ENCODE measurements at regions not wholly inside any gene's neighbourhood (a gene's known extent, or its start where the extent isn't known, plus 50 kb on each side); places are given as distances from the start of the nearest gene placed in this dataset.

DNA sequence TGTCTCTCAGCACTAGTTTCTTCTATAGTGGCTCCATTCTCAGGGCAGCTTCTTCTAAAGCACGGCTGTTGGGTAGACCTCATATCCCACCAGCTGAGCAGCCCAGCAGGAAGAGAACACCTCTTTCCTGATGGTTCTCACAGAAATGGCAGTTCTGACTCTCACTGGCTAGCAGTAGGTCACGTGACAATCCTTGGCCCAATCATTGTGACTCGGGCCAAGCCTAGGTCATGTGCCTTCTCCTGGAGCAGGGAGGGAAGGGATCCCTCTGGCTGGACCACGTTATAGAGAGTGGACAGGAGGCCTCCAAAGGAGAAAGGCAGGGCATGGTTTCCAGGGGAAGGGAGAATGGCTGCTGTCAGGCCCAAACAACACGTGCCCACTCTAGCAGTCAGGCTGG lies 149.1 kb downstream of the AACS start:
- ATAC-seq (no peak), DNase-seq (no peak)
- Mint-ChIP-seq H3K4me1 (no peaks in the 10 kb centered on the region), H3K27ac (no peak overlapping the region), H3K4me3 (no peak overlapping the region), H3K27me3 (peaks cover 11% of the 10 kb centered on the region), H3K9me3 (no peaks in the 10 kb centered on the region), H3K36me3 (ENCODE audit: low read depth) (no peaks in the 10 kb centered on the region)

DNA sequence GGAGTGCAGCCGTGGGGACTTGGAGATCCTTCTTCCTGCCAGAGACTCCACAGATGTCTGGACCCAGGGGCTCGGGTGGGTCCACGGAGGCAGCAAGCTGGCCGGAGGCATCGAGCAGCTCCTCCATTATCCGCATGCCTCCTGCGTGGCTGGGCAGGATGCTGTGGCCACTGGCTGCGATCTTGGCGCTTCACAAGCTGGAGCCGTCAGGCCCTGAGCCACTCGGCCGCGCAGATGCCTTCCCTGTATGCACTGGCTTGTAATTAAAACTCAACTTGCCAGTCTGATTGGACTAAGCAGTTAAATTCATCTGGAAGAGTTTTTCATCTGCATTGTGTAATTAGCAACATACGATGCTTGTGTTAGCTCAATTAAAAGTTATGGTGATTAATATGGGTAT lies 151.5 kb downstream of the AACS start:
- no peaks in the 10 kb centered on the region for H3K36me3 Mint-ChIP-seq (ENCODE audit: low read depth)
- H3K9me3 Mint-ChIP-seq: no peaks in the 10 kb centered on the region
- peaks cover 3% of the 10 kb centered on the region for H3K4me1 Mint-ChIP-seq
- DNase-seq (no peak), ATAC-seq (no peak)
- H3K27me3 Mint-ChIP-seq: peaks cover 11% of the 10 kb centered on the region
- H3K4me3 Mint-ChIP-seq: no peak overlapping the region
- H3K27ac Mint-ChIP-seq: no peak overlapping the region

DNA sequence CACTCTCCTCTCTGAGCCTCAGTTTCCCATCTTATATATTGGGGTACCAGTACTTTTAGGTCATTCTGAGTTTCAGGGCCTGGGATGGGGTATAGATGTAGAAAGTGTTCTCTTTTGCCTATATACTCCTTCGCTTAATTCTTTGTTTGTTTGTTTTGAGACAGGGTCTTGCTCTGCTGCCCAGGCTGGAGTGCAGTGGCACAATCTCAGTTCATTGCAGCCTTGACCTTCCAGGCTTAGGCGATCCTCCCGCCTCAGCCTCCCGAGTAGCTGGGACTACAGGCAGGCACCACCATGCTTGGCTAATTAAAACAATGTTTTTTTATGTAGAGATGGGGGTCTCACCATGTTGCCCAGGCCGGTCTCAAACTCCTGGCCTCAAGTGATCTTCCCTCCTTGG lies 152.1 kb downstream of the AACS start:
- Mint-ChIP-seq H3K27ac (no peak overlapping the region), H3K9me3 (no peaks in the 10 kb centered on the region), H3K4me1 (peaks cover 3% of the 10 kb centered on the region), H3K36me3 (ENCODE audit: low read depth) (no peaks in the 10 kb centered on the region), H3K4me3 (no peak overlapping the region), H3K27me3 (peaks cover 11% of the 10 kb centered on the region)
- DNase-seq: no peak
- ATAC-seq: no peak

DNA sequence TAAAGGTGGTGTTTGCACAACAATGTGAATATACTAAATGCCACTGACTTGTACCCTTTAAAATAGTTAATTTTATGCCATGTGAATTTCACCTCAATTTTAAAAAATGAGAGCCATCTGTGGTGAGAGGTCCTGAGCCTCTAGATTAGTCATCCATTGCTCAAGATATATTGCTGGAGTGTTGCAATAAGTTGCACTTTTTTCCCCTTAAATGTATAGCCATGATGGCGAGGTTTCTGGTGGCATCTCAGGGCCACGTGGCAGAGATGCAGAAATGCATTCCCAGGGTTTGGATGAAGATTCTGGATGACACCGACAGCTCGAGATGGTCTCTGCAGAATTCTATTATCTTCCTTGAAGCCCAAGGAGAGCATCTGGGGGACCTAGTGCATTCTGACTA lies 153.7 kb downstream of the AACS start:
- Mint-ChIP-seq H3K4me3 (no peak overlapping the region), H3K9me3 (no peaks in the 10 kb centered on the region), H3K4me1 (peaks cover 3% of the 10 kb centered on the region), H3K27ac (no peak overlapping the region), H3K27me3 (peaks cover 21% of the 10 kb centered on the region), H3K36me3 (ENCODE audit: low read depth) (no peaks in the 10 kb centered on the region)
- no peak for ATAC-seq
- DNase-seq: no peak

DNA sequence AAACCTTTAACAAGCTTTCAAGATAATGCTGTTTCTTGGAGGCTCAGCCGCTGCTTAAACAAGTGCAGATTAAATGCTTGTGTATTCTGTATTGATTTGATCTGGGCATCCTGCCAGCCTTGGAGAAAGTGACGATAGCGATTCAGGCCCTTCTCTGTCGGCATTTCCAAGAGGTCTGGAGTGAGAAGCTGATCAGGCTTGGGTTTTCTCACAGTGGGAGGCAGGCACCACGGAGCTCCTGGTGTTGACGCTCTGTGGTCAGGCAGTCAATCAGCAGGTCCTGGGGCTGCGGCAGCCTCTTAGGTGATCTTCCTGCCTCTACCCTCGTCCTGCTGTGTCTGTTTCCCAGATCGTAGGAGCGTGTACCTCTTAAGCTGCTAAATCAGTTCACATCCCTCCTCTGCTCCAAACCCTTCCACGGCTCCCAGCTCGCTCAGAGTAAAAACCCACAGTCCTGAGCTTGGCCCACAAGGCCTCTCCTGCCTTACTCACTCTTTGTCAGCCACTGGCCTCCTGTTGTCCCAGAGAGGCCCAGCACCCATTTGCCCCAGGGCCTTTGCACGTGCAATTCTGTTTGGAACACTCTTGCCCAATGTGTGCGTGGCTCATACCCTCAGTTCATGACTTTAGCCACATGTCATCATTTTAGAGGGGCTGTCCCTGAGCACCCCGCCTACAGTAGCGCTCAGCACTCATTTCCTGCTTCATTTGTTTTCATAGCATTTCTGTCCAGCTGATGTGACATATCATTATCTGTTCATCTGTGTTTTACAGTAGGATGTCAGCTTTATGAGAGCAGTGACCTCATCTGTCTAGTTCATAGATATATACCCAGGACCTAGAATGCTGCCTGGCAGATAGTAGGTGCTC lies 155.4 kb downstream of the AACS start:
- H3K4me1 Mint-ChIP-seq: peaks cover 3% of the 10 kb centered on the region
- H3K4me3 Mint-ChIP-seq: no peak overlapping the region
- no peaks in the 10 kb centered on the region for H3K36me3 Mint-ChIP-seq (ENCODE audit: low read depth)
- ATAC-seq (peak; percentile 49), DNase-seq (no peak)
- H3K27ac Mint-ChIP-seq: no peak overlapping the region
- H3K9me3 Mint-ChIP-seq: no peaks in the 10 kb centered on the region
- H3K27me3 Mint-ChIP-seq: peaks cover 21% of the 10 kb centered on the region

DNA sequence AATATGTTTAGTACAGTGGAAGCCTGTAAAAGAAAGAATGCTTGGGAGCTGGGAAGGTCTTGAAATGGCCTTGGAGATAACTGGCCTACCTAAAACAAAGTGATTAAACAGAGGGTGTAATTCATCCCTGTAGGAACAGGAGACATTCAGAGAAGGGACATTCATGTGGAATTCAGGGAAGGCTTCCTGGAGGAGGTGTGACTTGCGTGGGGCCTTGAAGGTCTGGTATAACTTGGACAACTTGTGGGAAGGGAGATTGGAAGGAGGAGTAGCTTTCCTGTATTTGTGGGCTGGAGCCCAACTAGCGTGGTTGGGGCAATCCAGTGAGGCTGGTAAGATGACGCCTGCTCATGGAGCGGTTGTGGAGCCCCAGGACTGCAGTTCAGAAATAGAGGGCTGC lies 156.4 kb downstream of the AACS start:
- Mint-ChIP-seq H3K4me3 (no peak overlapping the region), H3K36me3 (ENCODE audit: low read depth) (no peaks in the 10 kb centered on the region), H3K27ac (no peak overlapping the region), H3K27me3 (peaks cover 21% of the 10 kb centered on the region), H3K9me3 (no peaks in the 10 kb centered on the region), H3K4me1 (peaks cover 3% of the 10 kb centered on the region)
- ATAC-seq (no peak), DNase-seq (no peak)

DNA sequence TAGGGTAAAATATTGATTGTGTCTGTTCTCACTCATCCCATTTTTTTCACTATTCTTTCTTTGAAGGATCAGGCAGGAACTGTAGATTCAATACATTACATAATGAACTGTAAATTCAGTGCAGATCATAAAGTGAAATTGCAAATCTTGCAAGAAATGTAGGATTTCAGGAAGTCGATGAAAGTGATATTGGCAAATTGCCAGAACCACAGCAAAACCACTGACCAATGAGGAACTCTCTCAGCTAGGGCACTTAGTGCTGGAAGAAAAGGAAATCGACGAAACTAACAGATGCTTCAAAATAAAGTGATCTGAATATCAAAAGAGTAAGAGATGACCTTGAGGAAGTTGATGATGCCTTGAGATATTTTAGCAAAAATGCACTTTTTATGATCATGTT lies 157.6 kb downstream of the AACS start:
- Mint-ChIP-seq H3K9me3 (no peaks in the 10 kb centered on the region), H3K27ac (no peak overlapping the region), H3K36me3 (ENCODE audit: low read depth) (no peaks in the 10 kb centered on the region), H3K4me3 (no peak overlapping the region), H3K27me3 (peaks cover 19% of the 10 kb centered on the region), H3K4me1 (peaks cover 3% of the 10 kb centered on the region)
- no peak for DNase-seq
- no peak for ATAC-seq

DNA sequence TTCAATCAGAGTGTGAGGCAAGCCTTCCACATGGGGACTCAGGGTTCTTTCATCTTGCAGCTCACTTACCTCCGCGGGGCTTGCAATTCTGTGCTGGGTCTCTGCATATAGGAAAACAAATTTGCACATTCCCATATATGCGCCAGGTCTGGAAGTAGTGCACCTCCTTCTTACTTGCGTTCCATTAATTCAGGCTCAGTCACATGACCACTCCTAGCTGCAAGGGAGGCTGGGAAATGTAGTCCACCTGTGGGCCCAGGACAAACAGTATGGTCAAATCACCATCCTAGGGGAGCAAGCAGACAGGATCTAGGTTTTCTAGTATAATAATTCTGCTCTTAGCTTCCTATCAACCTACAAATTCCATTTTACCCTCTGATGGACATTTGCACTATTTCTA lies 160.4 kb downstream of the AACS start:
- Mint-ChIP-seq H3K36me3 (ENCODE audit: low read depth) (no peaks in the 10 kb centered on the region), H3K9me3 (no peaks in the 10 kb centered on the region), H3K27me3 (peaks cover 15% of the 10 kb centered on the region), H3K27ac (no peak overlapping the region), H3K4me1 (peaks cover 3% of the 10 kb centered on the region), H3K4me3 (no peak overlapping the region)
- no peak for ATAC-seq
- DNase-seq: no peak

DNA sequence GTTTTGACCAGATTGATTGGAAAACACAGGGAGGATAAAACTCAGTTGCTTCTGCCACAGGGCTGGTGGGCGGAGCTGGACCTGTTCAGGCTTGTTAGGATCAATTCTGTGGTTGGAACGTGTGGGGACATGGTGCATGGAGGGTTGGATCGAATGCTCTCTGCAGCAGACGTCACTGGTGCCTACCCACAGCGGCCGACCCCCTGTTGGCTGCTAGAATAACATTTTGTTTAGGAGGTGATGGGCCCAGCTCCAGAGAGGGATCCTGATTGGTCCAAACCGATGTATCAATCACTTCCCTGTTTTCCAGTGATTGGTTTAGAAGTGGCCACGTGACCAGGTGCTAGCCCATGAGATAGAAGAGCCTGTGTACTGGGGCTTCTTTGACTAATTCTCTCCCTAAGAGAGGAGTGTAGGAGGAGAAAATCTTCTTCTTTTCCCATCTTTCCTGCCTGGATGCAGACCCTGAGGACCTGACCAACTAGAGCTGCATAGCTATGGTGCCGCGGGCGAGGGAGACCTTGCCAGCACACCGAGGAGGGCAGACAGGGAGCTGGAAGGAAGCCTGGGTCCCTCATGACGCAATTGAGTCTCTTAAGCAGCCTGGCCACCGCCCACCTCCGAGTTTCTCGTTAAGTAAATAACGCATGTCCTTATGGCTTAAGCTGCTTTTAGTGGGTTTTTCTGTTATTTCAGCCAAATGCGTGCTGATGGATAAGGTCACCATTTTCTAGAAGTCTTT lies 163.5 kb downstream of the AACS start:
- H3K36me3 Mint-ChIP-seq (ENCODE audit: low read depth): no peaks in the 10 kb centered on the region
- no peak overlapping the region for H3K27ac Mint-ChIP-seq
- no peaks in the 10 kb centered on the region for H3K4me1 Mint-ChIP-seq
- H3K9me3 Mint-ChIP-seq: no peaks in the 10 kb centered on the region
- ATAC-seq (no peak), DNase-seq (no peak)
- H3K27me3 Mint-ChIP-seq: peaks cover 1% of the 10 kb centered on the region
- no peak overlapping the region for H3K4me3 Mint-ChIP-seq

DNA sequence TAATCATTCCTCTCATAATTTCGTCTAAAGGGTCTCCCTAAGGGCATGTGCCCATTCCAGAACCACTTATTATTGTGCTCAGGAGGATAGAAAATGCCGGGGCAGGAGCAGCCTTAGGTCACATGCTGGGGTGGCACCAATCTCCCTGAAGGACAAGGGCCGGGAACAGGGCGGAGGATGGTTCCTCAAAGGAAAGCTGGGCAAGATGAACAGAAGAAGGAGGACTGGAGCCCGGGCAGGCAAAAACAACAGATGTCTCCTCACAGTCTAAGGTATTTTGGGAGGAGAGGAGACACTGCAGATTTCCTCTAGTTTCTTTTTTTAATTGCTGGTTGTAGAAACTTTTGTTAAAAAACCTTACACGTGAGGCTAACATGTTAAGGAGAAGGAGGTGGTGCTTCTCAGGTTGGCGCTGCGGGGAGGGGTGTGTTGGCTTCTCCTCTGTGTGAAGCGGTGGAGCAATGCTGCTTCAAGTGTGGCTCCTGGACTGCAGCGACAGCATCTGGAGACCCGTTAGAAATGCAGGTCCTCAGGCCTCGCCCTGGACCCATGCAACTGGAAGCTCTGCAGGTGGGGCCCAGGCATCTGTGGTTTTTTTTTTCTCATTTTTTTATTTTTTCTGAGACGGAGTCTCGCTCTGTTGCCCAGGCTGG lies 164.8 kb downstream of the AACS start:
- H3K4me3 Mint-ChIP-seq: no peak overlapping the region
- DNase-seq: no peak
- no peaks in the 10 kb centered on the region for H3K9me3 Mint-ChIP-seq
- H3K4me1 Mint-ChIP-seq: no peaks in the 10 kb centered on the region
- H3K36me3 Mint-ChIP-seq (ENCODE audit: low read depth): no peaks in the 10 kb centered on the region
- no peak for ATAC-seq
- H3K27me3 Mint-ChIP-seq: peaks cover 1% of the 10 kb centered on the region
- no peak overlapping the region for H3K27ac Mint-ChIP-seq

DNA sequence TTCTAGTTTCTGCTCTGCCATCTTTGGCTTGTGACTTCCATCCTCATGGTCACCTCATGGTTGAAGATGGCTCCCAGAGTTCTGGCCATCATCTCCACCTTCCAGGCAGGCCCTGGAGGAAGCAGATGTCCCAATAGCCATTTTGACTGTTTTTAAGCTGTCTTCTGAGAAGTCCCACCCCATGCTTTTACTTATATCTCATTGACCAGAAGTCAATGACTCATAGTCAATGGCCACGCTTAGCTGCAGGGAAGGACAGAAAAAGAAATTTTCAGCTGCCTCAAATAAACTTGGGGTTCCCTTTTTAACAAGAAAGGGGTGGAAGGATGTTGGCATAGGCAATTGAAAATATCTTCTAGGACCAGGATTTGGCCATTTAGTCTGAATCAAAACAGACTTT lies 168.1 kb downstream of the AACS start:
- no peak overlapping the region for H3K4me3 Mint-ChIP-seq
- no peaks in the 10 kb centered on the region for H3K9me3 Mint-ChIP-seq
- no peaks in the 10 kb centered on the region for H3K4me1 Mint-ChIP-seq
- no peak for DNase-seq
- H3K27ac Mint-ChIP-seq: no peak overlapping the region
- ATAC-seq: no peak
- H3K27me3 Mint-ChIP-seq: no peaks in the 10 kb centered on the region
- H3K36me3 Mint-ChIP-seq (ENCODE audit: low read depth): no peaks in the 10 kb centered on the region

DNA sequence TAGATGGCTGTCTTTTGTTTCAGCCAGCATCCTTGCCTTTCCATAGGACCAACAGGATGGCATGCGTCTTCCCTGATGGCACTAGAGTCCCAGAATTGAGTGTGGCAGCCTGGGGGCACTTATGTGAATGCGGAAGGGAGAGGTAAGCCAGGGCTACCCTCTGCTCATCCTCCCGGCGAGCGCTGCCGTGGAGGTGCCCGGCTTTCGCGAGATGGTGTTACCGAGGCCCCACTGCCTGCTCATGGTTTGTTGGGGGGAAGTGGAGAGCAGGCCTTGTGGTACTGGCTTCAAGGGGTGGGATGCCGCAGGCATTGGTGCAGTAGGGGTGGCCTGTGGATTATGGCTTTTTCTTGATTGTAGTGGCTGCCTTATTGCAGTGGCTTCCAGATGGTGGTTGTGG lies 174.3 kb downstream of the AACS start:
- DNase-seq (no peak), ATAC-seq (no peak)
- Mint-ChIP-seq H3K9me3 (no peaks in the 10 kb centered on the region), H3K27ac (no peak overlapping the region), H3K4me3 (no peak overlapping the region), H3K36me3 (ENCODE audit: low read depth) (no peaks in the 10 kb centered on the region), H3K27me3 (peaks cover 7% of the 10 kb centered on the region), H3K4me1 (no peaks in the 10 kb centered on the region)

DNA sequence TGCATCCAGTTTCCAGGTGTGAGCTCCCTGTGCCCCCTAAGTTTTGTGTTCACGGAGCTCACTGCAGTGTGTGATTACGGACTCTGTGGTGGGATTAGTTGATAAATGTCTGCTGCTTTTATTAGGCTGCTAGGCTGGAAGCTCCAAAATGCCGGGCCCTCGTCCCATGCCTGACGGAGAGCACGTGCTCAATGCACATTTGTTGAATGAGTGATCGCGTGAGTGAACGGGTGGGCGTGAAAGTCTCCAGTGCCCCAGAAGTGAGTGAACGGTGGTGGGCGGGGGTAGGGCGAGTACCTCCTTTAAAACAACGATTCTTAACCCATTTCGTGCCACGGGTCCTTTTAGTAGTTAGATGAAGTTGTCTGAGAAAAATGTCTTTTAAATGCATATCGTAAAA lies 175.5 kb downstream of the AACS start:
- no peaks in the 10 kb centered on the region for H3K9me3 Mint-ChIP-seq
- no peaks in the 10 kb centered on the region for H3K36me3 Mint-ChIP-seq (ENCODE audit: low read depth)
- ATAC-seq (no peak), DNase-seq (no peak)
- no peak overlapping the region for H3K4me3 Mint-ChIP-seq
- no peak overlapping the region for H3K27ac Mint-ChIP-seq
- H3K27me3 Mint-ChIP-seq: peaks cover 9% of the 10 kb centered on the region
- no peaks in the 10 kb centered on the region for H3K4me1 Mint-ChIP-seq

DNA sequence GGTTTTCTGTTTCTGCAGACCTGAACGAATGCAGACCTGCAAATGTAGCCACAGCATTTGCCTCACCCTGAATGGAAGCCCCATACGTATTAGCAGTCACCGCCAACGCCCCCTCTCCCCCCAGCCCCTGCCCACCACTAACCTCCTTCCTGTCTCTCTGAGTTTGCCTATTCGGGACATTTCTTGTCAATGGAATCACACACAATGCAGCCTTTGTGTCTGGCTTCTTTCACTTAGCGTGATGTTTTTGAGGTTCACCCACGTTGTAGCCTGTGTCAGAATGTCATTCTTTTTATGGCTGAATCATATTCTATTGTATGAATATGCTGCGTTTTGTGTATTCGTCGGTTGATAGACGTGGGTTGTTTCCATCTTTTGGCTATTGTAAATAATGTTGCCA lies 178.6 kb downstream of the AACS start:
- Mint-ChIP-seq H3K4me1 (no peaks in the 10 kb centered on the region), H3K9me3 (no peaks in the 10 kb centered on the region)
- no peak for DNase-seq

DNA sequence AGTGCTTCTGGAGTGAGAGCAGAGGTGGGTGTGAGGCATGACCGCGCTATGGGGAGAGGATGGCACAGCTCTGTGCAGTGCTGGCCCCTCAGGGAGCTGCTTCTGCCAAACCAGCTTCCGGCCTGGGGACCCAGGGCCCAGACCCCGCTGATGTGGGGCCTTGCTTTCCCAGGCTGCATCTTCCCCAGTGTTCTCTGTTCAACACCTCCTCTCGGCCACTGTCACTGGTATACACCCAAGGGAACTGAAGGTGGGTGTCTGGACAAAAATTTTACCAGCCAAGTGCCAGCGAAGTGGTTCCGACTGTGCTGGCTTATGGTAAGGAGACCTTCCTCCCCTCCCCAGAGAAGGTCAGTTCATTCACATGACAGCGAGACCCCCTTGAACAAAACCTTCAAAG lies 179.1 kb downstream of the AACS start:
- H3K36me3 Mint-ChIP-seq (ENCODE audit: low read depth): no peaks in the 10 kb centered on the region
- no peaks in the 10 kb centered on the region for H3K9me3 Mint-ChIP-seq
- H3K27me3 Mint-ChIP-seq: peaks cover 6% of the 10 kb centered on the region
- H3K4me3 Mint-ChIP-seq: no peak overlapping the region
- ATAC-seq (no peak), DNase-seq (no peak)
- H3K4me1 Mint-ChIP-seq: no peaks in the 10 kb centered on the region
- no peak overlapping the region for H3K27ac Mint-ChIP-seq

More for the DNA sequence above, 178.6 kb downstream of the AACS start:
- ATAC-seq: no peak
- H3K27me3 Mint-ChIP-seq: peaks cover 9% of the 10 kb centered on the region
- H3K36me3 Mint-ChIP-seq (ENCODE audit: low read depth): no peaks in the 10 kb centered on the region
- H3K27ac Mint-ChIP-seq: no peak overlapping the region
- H3K4me3 Mint-ChIP-seq: no peak overlapping the region
